PFSK-1 (cell line): ENCODE measurements at regions not wholly inside any gene's neighbourhood (a gene's known extent, or its start where the extent isn't known, plus 50 kb on each side); places are given as distances from the start of the nearest gene placed in this dataset.

Source experiments
- POLR2AphosphoS5 ChIP-seq: IDR thresholded peaks from 2 replicates; pipeline ENCODE4 v1.6.1; 2012; ENCODE audit warnings: low read depth, mild to moderate bottlenecking, control low read depth, low read length, moderate library complexity
- REST ChIP-seq, 2 experiments: IDR thresholded peaks; 2 replicates each; pipeline versions ENCODE4 v1.6.1 to v1.8.0; 2011 to 2012; ENCODE audit warnings: low read depth in 2 of 2, low read length in 2 of 2, control low read depth in 1 of 2, inconsistent platforms in 1 of 2, mild to moderate bottlenecking in 1 of 2, moderate library complexity in 1 of 2; ENCODE audit not compliant: insufficient read depth in 1 of 2
- SIN3A ChIP-seq: IDR thresholded peaks from 2 replicates; pipeline ENCODE4 v1.6.1; 2012; ENCODE audit warnings: mild to moderate bottlenecking, low read length, moderate library complexity, borderline replicate concordance; ENCODE audit not compliant: insufficient read depth
- TAF1 ChIP-seq: IDR thresholded peaks from 2 replicates; pipeline ENCODE4 v1.6.1; 2012; ENCODE audit warnings: low read length, control low read depth, borderline replicate concordance; ENCODE audit not compliant: insufficient read depth

DNA sequence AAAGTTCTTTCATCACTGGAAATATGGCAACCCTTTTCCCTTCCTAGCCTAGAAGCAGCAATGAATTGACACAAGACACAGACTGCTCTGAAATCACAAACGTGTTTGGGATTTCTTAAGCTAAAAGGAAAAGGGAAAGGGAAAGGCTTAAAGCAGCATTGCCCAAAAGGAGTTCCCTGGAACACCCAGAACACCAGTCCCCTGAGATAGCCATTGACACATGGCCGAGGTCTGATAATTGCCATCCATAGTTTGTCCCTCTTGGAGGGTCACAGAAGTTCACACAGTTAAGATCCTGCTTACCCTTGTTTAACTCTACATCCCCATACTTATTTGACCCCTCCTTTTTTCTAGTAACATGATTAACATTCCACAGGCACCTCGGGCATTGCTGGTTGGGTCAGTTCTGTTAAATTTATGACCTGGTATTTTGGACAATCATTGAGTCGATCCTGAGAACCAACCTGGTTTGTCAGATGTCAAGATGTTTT lies 72.9 kb downstream of the ZNF281 start:
- TF ChIP-seq POLR2AphosphoS5 (no peak), SIN3A (no peak), TAF1 (no peak), REST (IDR thresholded peaks at IDR 0.05; ENCODE audit: insufficient read depth in 1 of 2, low read depth in 2 of 2, low read length in 2 of 2) (no peak)
